Prostate gland (tissue), 2 donors: ENCODE measurements at regions not wholly inside any gene's neighbourhood (a gene's known extent, or its start where the extent isn't known, plus 50 kb on each side); places are given as distances from the start of the nearest gene placed in this dataset.

Source experiments
- CTCF ChIP-seq, 4 experiments: fragments of 200-600 bp in 2 of 4; fragments of 450-650 bp in 2 of 4; sonication (generic) in 2 of 4; IDR thresholded peaks; 1 replicate in 3 of 4; 2 replicates in 1 of 4; pipeline ENCODE4 v1.5.1; 2016 to 2019; ENCODE audit warnings: antibody characterized with exemption in 4 of 4, mild to moderate bottlenecking in 2 of 4, moderate library complexity in 2 of 4
- POLR2A ChIP-seq: fragments of 450-650 bp; IDR thresholded peaks from one replicate; pipeline ENCODE4 v1.6.1; 2016; ENCODE audit warnings: antibody characterized with exemption, mild to moderate bottlenecking

GRCh38 chr15:100762289-100762688, 117.3 kb upstream of the ALDH1A3 start:
- TF ChIP-seq CTCF (IDR thresholded peaks at IDR 0.05) (no peak), POLR2A (no peak)
